IMR-90 (cell line): ENCODE measurements at regions not wholly inside any gene's neighbourhood (a gene's known extent, or its start where the extent isn't known, plus 50 kb on each side); places are given as distances from the start of the nearest gene placed in this dataset.

Experiments
- CEBPB ChIP-seq: IDR thresholded peaks from 2 replicates; pipeline ENCODE4 v1.6.1; 2012; ENCODE audit warnings: low read depth, low read length, improper control_type of control experiment
- CHD1 ChIP-seq: IDR thresholded peaks from 2 replicates; pipeline ENCODE4 v1.6.1; 2012; ENCODE audit warnings: low read depth, low read length, improper control_type of control experiment
- CTCF ChIP-seq: conservative IDR thresholded peaks from 2 replicates; pipeline ENCODE4 v1.5.1; 2012; ENCODE audit warnings: mild to moderate bottlenecking, low read depth, low read length, improper control_type of control experiment
- FOS ChIP-seq: fragments of 150-350 bp; IDR thresholded peaks from 2 replicates; pipeline ENCODE4 v1.6.1; 2016; ENCODE audit warnings: low read depth, low read length
- MAFK ChIP-seq: IDR thresholded peaks from 2 replicates; pipeline ENCODE4 v1.6.1; 2012; ENCODE audit warnings: low read depth, low read length, improper control_type of control experiment
- MAZ ChIP-seq: IDR thresholded peaks from 2 replicates; pipeline ENCODE4 v1.6.1; 2012; ENCODE audit warnings: low read depth, mild to moderate bottlenecking, low read length, improper control_type of control experiment, moderate library complexity, borderline replicate concordance
- POLR2A ChIP-seq: IDR thresholded peaks from 2 replicates; pipeline ENCODE4 v1.6.1; 2012; ENCODE audit warnings: mild to moderate bottlenecking, low read depth, low read length
- RAD21 ChIP-seq: IDR thresholded peaks from 2 replicates; pipeline ENCODE4 v1.6.1; 2012; ENCODE audit warnings: low read length, improper control_type of control experiment
- RFX5 ChIP-seq: IDR thresholded peaks from 2 replicates; pipeline ENCODE4 v1.8.0; 2012; ENCODE audit warnings: low read depth, mild to moderate bottlenecking, low read length, moderate library complexity
- SMC3 ChIP-seq: fragments of 150-350 bp; IDR thresholded peaks from 2 replicates; pipeline ENCODE4 v1.6.1; 2016; ENCODE audit warnings: low read depth, mild to moderate bottlenecking, antibody characterized with exemption, low read length, moderate library complexity
- USF2 ChIP-seq: fragments of 150-350 bp; IDR thresholded peaks from 2 replicates; pipeline ENCODE4 v1.6.1; 2017; ENCODE audit warnings: mild to moderate bottlenecking, antibody characterized with exemption, low read length, low read depth
- TF ChIP-seq, protein P1 (sequence below): fragments of 150-350 bp; IDR thresholded peaks from 2 replicates; pipeline ENCODE4 v1.6.1; 2016; ENCODE audit warnings: low read depth, mild to moderate bottlenecking, low read length, moderate library complexity, borderline replicate concordance

DNA sequence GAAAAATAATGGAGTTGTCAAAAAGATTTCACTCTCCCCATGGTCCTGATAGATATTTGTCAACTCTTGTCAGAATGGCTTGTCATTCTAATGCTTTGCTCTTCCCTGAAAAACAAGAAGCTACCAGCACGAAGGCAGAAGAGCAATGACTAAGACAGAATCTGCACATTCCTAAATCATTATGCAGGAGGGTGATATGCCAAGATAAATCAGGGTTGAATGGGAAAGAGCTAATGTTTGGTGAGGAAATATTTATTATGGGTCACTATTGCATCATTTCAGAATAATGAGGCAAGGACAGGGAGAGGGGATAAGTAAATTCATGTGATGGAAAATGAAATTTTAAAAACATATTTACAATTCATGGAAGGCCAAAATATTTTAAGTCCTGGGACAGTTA, 297.5 kb upstream of the XYLT1 start:
- TF ChIP-seq CTCF (no peak), CEBPB (peak; percentile 84), FOS (no peak), MAFK (no peak), POLR2A (no peak), RFX5 (no peak), CHD1 (no peak), SMC3 (no peak), MAZ (no peak), USF2 (no peak), RAD21 (no peak)
- TF ChIP-seq, protein P1, sequence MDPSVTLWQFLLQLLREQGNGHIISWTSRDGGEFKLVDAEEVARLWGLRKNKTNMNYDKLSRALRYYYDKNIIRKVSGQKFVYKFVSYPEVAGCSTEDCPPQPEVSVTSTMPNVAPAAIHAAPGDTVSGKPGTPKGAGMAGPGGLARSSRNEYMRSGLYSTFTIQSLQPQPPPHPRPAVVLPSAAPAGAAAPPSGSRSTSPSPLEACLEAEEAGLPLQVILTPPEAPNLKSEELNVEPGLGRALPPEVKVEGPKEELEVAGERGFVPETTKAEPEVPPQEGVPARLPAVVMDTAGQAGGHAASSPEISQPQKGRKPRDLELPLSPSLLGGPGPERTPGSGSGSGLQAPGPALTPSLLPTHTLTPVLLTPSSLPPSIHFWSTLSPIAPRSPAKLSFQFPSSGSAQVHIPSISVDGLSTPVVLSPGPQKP = no peak
